AG09319 (cell line): ENCODE measurements at regions not wholly inside any gene's neighbourhood (a gene's known extent, or its start where the extent isn't known, plus 50 kb on each side); places are given as distances from the start of the nearest gene placed in this dataset.

Source experiments
- DNase-seq: peaks from one replicate; pipeline ENCODE4 v3.0.0-alpha.2; 2010; ENCODE audit warnings: low read depth; ENCODE audit errors: extremely low read depth
- TF ChIP-seq, protein P1 (sequence below): IDR thresholded peaks from 2 replicates; pipeline ENCODE4 v1.5.1; 2011; ENCODE audit warnings: low read depth, mild to moderate bottlenecking, inconsistent platforms, low read length, moderate library complexity

DNA sequence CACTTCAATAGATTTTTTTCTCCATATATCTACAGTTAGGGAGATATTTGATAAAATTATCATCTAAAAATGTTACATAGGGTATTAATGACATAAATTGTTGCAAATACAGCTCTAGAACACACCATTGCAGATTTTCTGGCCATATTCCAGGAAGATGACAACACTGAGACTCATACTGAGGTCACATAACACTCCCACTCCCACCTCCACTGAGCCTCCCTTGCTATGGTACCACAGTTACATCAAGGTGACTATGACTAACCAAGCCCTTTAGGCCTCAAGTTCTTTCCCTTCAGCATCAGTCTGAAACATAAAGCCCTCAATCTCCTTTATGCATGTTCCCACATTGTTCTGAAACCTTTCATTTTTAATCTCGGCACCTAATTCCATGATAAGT, 932.0 kb upstream of the IGFBP7 start:
- DNase-seq = no peak
- TF ChIP-seq, protein P1, sequence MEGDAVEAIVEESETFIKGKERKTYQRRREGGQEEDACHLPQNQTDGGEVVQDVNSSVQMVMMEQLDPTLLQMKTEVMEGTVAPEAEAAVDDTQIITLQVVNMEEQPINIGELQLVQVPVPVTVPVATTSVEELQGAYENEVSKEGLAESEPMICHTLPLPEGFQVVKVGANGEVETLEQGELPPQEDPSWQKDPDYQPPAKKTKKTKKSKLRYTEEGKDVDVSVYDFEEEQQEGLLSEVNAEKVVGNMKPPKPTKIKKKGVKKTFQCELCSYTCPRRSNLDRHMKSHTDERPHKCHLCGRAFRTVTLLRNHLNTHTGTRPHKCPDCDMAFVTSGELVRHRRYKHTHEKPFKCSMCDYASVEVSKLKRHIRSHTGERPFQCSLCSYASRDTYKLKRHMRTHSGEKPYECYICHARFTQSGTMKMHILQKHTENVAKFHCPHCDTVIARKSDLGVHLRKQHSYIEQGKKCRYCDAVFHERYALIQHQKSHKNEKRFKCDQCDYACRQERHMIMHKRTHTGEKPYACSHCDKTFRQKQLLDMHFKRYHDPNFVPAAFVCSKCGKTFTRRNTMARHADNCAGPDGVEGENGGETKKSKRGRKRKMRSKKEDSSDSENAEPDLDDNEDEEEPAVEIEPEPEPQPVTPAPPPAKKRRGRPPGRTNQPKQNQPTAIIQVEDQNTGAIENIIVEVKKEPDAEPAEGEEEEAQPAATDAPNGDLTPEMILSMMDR = no peak

DNA sequence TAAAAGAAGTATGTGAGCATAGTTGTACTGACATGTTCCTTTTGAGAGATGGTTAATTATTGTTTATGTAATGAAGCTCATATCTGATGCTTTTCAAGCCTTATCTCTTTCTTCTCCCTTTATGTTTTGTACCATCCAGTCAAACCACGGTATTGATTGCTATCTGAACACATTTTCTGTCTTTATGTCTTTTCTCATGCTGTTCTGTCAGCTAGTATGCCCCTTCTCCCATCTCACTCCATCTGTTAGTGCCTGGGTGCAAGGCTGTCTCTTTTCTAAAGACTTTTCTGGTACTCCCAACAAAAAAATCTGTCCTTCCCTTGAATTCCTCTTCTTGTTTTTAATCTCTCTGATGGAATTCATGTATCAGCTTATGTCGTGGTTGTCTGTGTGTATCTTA, 883.8 kb upstream of the IGFBP7 start:
- TF ChIP-seq, protein P1 = no peak

DNA sequence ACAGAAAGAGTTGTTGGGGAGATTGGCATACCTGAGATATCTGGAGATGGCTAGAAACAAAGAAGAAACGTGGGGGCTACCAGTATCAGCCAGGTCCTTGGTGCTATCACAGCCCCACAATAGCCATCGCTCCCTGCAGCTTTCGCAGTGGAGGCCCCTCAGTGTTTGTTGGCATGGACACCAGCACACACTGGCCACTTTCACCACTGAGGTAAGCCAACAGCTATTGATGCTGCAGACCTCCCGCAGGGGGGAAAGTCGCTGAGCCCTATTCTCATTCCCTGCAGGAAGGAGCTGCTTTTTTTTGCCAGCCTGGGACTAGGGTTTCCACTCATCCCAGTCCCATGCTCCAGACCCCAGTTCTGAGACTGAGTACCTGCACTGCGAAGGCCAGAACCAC, 879.2 kb upstream of the IGFBP7 start:
- TF ChIP-seq, protein P1 = no peak
- no peak for DNase-seq

More for the DNA sequence above, 883.8 kb upstream of the IGFBP7 start:
- DNase-seq = no peak

DNA sequence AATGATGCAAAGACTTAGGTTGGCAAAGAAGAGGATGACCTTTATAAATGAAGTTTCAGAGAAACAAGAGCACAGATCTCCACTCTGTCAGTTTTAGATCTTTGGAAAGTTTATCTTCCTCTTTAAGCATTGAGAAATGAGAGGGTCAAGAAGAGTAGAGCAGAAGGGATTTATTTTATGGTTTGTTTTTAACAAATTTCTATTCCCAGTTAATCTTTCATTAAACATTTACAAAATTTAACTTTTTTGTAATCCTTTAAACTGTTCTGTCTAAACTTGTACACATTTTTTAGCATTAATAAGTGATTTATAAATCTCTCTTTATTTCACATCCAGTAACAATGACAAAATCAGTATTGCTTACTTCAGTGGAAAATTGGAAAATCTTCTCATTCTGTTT, 875.0 kb upstream of the IGFBP7 start:
- no peak for DNase-seq
- TF ChIP-seq, protein P1 = no peak

DNA sequence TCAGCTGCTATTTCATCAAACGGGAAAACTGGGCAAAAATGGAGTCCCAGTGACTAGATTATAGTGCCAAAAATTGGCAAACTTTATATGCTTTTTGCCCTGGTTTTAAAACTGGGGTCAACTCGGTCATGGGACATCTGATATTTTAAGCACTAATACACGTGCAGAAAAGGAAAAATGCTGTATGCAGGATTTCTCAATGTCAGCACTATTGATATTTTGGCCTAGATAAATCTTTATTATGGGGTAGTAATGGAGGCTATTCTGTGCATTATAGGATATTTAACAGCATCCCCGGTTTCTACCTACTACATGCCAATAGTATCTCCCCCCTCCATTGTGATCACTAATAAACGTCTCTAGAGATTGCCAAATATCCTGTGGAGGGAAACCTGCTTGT, 870.9 kb upstream of the IGFBP7 start:
- TF ChIP-seq, protein P1 = no peak

DNA sequence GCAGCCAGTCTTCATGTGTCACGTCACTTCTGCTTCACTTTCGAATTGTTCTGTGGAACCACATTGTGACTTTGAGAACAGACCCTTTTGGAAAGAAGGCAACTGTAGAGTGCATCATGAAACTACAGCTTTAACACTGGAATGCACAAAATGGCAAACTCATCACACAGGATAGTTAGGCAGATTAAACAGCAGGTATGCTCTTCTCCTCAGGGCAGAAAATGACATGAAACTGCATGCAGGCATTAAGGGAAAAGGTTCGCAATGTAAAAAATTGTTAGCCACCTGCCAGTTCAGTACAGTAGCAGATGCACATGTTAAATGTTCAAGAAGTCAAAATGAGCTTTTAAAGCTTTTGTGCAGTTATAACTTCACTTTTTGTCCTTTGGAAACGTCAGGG, 864.6 kb upstream of the IGFBP7 start:
- no peak for DNase-seq
- TF ChIP-seq, protein P1 = no peak

More for the DNA sequence above, 870.9 kb upstream of the IGFBP7 start:
- no peak for DNase-seq

DNA sequence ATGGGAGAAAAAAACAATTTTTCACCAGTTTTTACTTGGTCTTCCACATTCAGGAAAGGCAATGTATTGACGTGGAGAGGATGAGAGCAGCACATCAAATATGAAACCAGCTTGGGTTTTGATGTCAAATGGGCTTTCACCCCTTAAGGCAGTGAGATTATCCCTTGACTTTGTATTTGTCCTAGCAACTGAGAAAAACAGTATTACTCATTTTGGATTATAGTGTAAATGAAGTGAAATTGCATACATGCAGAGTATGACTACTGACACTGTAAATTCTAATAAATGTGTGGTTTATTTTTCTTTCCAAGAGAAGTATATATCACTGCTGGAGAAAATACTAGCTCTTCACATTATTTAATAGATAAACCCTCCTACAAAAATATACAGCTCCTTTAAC, 863.6 kb upstream of the IGFBP7 start:
- DNase-seq = no peak
- TF ChIP-seq, protein P1 = no peak
